HCT116 (cell line): ENCODE measurements at regions not wholly inside any gene's neighbourhood (a gene's known extent, or its start where the extent isn't known, plus 50 kb on each side); places are given as distances from the start of the nearest gene placed in this dataset.

ENCODE experiments used
- ATAC-seq: fragments of 200-7000 bp; cut with Tn5 transposase; 2 replicates; pipeline ENCODE4 v1.9.1; 2020; ENCODE audit warnings: mild to moderate bottlenecking, moderate library complexity
- BruUV-seq: library from RNA; stranded (reverse); fragments of 400-500 nt; replicated peaks from 2 replicates; lab custom pipeline; 2021; lab: Mats Ljungman, UMichigan
- CTCF ChIA-PET: fragments of 300-600 bp; sonication (Branson Sonifier 250); formaldehyde crosslinking; loops from one replicate; lab custom pipeline; 2021; ENCODE audit warnings: antibody characterized with exemption; lab: Charles Lee
- POLR2A ChIA-PET: fragments of 300-600, 350-600 bp; sonication (Branson Sonifier 250); formaldehyde crosslinking; loops from one replicate; lab custom pipeline; 2021; ENCODE audit warnings: antibody characterized with exemption; lab: Charles Lee
- RAD21 ChIA-PET, 2 experiments: fragments of 300-600 bp; sonication (Branson Sonifier 250); formaldehyde crosslinking; loops; one replicate each; lab custom pipeline; 2023; ENCODE audit warnings: low total read pairs in 2 of 2; ENCODE audit not compliant: uncharacterized antibody in 2 of 2, unreplicated experiment in 2 of 2, low non-redundant PET in 1 of 2; lab: Charles Lee
- DNase-seq: peaks from one replicate; pipeline ENCODE4 v3.0.0-alpha.2; 2010; ENCODE audit warnings: low read depth, low spot score
- H2AFZ ChIP-seq: fragments of 200-600 bp; shearing (Covaris generic), sonication (generic); 2 replicates; pipeline ENCODE4 v1.6.1; 2017; ENCODE audit warnings: low read depth, mixed run types, mixed read lengths, antibody characterized with exemption, low read length; ENCODE audit not compliant: poor library complexity, severe bottlenecking
- H3K27ac ChIP-seq: 2 replicates; pipeline ENCODE4 v1.5.1; 2012; ENCODE audit warnings: low read depth, low read length
- H3K27me3 ChIP-seq: fragments of 200-600 bp; sonication (generic); 2 replicates; pipeline ENCODE4 v1.6.1; 2016; ENCODE audit warnings: mixed run types, low read length, mixed read lengths; ENCODE audit not compliant: insufficient read depth
- H3K36me3 ChIP-seq, 2 experiments: fragments of 200-500 bp in 1 of 2; fragments of 200-600 bp in 1 of 2; sonication (Bioruptor generic) in 1 of 2; sonication (generic) in 1 of 2; 2 replicates each; pipeline versions ENCODE4 v1.5.1 to v1.6.1; 2014 to 2016; ENCODE audit warnings: low read length in 2 of 2, inconsistent platforms in 1 of 2, mixed read lengths in 1 of 2, mixed run types in 1 of 2; ENCODE audit not compliant: insufficient read depth in 2 of 2, control insufficient read depth in 1 of 2
- H3K4me1 ChIP-seq, 2 experiments: fragments of 200-600 bp in 1 of 2; sonication (generic) in 1 of 2; 2 replicates each; pipeline versions ENCODE4 v1.5.1 to v1.6.1; 2012 to 2017; ENCODE audit warnings: low read length in 2 of 2, inconsistent platforms in 1 of 2, mild to moderate bottlenecking in 1 of 2, mixed read lengths in 1 of 2, mixed run types in 1 of 2, moderate library complexity in 1 of 2; ENCODE audit not compliant: insufficient read depth in 2 of 2, control insufficient read depth in 1 of 2
- H3K4me2 ChIP-seq: fragments of 200-600 bp; sonication (generic); 2 replicates; pipeline ENCODE4 v1.6.1; 2017; ENCODE audit warnings: mixed run types, low read length, mixed read lengths
- H3K4me3 ChIP-seq, 2 experiments: fragments of 200-600 bp in 1 of 2; sonication (generic) in 1 of 2; replicated peaks in 1 of 2; 2 replicates each; pipeline ENCODE4 v1.5.1; 2011 to 2016; ENCODE audit warnings: low read length in 2 of 2, control low read depth in 1 of 2, low read depth in 1 of 2, mild to moderate bottlenecking in 1 of 2, mixed read lengths in 1 of 2, mixed run types in 1 of 2
- H3K79me2 ChIP-seq: fragments of 200-600 bp; sonication (generic); 2 replicates; pipeline ENCODE4 v1.6.1; 2017; ENCODE audit warnings: mild to moderate bottlenecking, mixed run types, low read length, moderate library complexity, mixed read lengths; ENCODE audit not compliant: insufficient read depth
- H3K9ac ChIP-seq: fragments of 200-600 bp; sonication (generic); 2 replicates; pipeline ENCODE4 v1.6.1; 2016; ENCODE audit warnings: low read length, mixed read lengths
- H3K9me2 ChIP-seq: fragments of 200-600 bp; sonication (generic), shearing (Covaris generic); 2 replicates; pipeline ENCODE4 v1.6.1; 2017; ENCODE audit warnings: mixed run types, mild to moderate bottlenecking, moderate library complexity; ENCODE audit not compliant: insufficient read depth
- H3K9me3 ChIP-seq, 2 experiments: fragments of 200-500 bp in 1 of 2; fragments of 200-600 bp in 1 of 2; sonication (Bioruptor generic) in 1 of 2; sonication (generic) in 1 of 2; 2 replicates each; pipeline ENCODE4 v1.6.1; 2014 to 2017; ENCODE audit warnings: low read length in 2 of 2, mixed read lengths in 2 of 2, inconsistent platforms in 1 of 2, low read depth in 1 of 2, mild to moderate bottlenecking in 1 of 2, mixed run types in 1 of 2, moderate library complexity in 1 of 2; ENCODE audit not compliant: control insufficient read depth in 1 of 2, insufficient read depth in 1 of 2
- H4K20me1 ChIP-seq: fragments of 200-600 bp; sonication (generic), shearing (Covaris generic); 2 replicates; pipeline ENCODE4 v1.6.1; 2017; ENCODE audit warnings: mixed run types, mild to moderate bottlenecking, moderate library complexity; ENCODE audit not compliant: insufficient read depth
- CBX3 ChIP-seq: IDR thresholded peaks from 2 replicates; pipeline ENCODE4 v1.6.1; 2012; ENCODE audit warnings: low read depth
- CEBPB ChIP-seq: IDR thresholded peaks from 2 replicates; pipeline ENCODE4 v1.6.1; 2012; ENCODE audit warnings: low read depth
- EGR1 ChIP-seq: IDR thresholded peaks from 2 replicates; pipeline ENCODE4 v1.6.1; 2012; ENCODE audit warnings: low read depth
- ELF1 ChIP-seq: IDR thresholded peaks from 2 replicates; pipeline ENCODE4 v1.6.1; 2012; ENCODE audit warnings: low read depth, borderline replicate concordance
- EZH2phosphoT487 ChIP-seq: fragments of 200-600 bp; IDR thresholded peaks from 2 replicates; pipeline ENCODE4 v1.6.1; 2018; ENCODE audit warnings: antibody characterized with exemption, borderline replicate concordance
- JUND ChIP-seq: IDR thresholded peaks from 2 replicates; pipeline ENCODE4 v1.6.1; 2012
- REST ChIP-seq: IDR thresholded peaks from 2 replicates; pipeline ENCODE4 v1.6.1; 2012; ENCODE audit warnings: low read depth
- SIN3A ChIP-seq: IDR thresholded peaks from 2 replicates; pipeline ENCODE4 v1.6.1; 2012; ENCODE audit warnings: low read depth
- SP1 ChIP-seq: IDR thresholded peaks from 2 replicates; pipeline ENCODE4 v1.6.1; 2012; ENCODE audit warnings: low read depth
- TCF7L2 ChIP-seq: IDR thresholded peaks from 2 replicates; pipeline ENCODE4 v1.7.0; 2011; ENCODE audit warnings: borderline replicate concordance, inconsistent platforms; ENCODE audit not compliant: insufficient read depth, insufficient read length; ENCODE audit errors: extremely low read depth
- YY1 ChIP-seq: IDR thresholded peaks from 2 replicates; pipeline ENCODE4 v1.6.1; 2011; ENCODE audit warnings: low read length, low read depth, moderate library complexity, mild to moderate bottlenecking; ENCODE audit not compliant: insufficient replicate concordance; ENCODE audit errors: extremely low read depth
- intact Hi-C: fragments of 100-400 bp; cut with micrococcal nuclease; formaldehyde crosslinking; loops from 2 replicates; pipeline ENCODE4 v1.10.0; 2022
- TF ChIP-seq, protein P1 (sequence below), 3 experiments: fragments of 200-600 bp in 1 of 3; sonication (generic) in 1 of 3; IDR thresholded peaks in 2 of 3; conservative IDR thresholded peaks in 1 of 3; 2 replicates each; pipeline ENCODE4 v1.5.1; 2012 to 2017; ENCODE audit warnings: low read depth in 2 of 3, low read length in 2 of 3, antibody characterized with exemption in 1 of 3, borderline replicate concordance in 1 of 3, control low read depth in 1 of 3, mild to moderate bottlenecking in 1 of 3, mixed read lengths in 1 of 3, mixed run types in 1 of 3, moderate library complexity in 1 of 3; ENCODE audit not compliant: insufficient read depth in 1 of 3
- TF ChIP-seq, protein P2 (sequence below): IDR thresholded peaks from 2 replicates; pipeline ENCODE4 v1.6.1; 2012
- TF ChIP-seq, protein P3 (sequence below): IDR thresholded peaks from 2 replicates; pipeline ENCODE4 v1.6.1; 2011; ENCODE audit warnings: mild to moderate bottlenecking, low read length, moderate library complexity; ENCODE audit not compliant: insufficient replicate concordance; ENCODE audit errors: extremely low read depth

DNA sequence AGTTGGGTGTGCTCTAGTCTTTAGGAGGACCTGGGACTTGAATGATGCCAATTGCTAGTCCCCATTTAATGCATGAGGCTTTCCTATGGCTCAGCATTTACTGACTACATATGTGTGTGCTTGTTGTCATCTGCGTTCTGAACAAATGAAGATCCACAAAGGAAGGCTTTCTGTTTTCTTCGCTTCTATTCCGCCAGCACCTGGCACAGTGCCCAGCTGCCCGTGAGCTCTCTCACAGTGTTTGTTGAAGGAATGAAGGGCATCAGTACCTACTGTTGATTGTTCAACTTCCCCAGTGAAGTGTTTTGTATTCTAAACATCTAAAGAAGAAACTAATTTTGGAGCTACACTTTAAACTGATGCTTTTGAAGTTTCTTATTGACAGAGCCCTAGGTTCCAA, 122.4 kb upstream of the LINC00305 start:
- BruUV-seq, result no TSS peak
- DNase-seq, result no peak
- Histone ChIP-seq H2AFZ (no peak overlapping the region), H3K9ac (no peak overlapping the region), H3K27me3 (no peaks in the 10 kb centered on the region), H3K9me2 (no peaks in the 10 kb centered on the region), H3K4me3 (no peak overlapping the region), H3K9me3 (peaks cover 9 to 11% of the 10 kb centered on the region in 2 experiments; a peak in 2 of 4 replicates), H3K79me2 (no peaks in the 10 kb centered on the region), H3K4me2 (no peak overlapping the region), H4K20me1 (no peaks in the 10 kb centered on the region), H3K36me3 (no peaks in the 10 kb centered on the region), H3K27ac (no peak overlapping the region), H3K4me1 (no peaks in the 10 kb centered on the region)
- ChIA-PET POLR2A (no interaction called here), RAD21 (no interaction called here), CTCF (no interaction called here)
- TF ChIP-seq, protein P1, sequence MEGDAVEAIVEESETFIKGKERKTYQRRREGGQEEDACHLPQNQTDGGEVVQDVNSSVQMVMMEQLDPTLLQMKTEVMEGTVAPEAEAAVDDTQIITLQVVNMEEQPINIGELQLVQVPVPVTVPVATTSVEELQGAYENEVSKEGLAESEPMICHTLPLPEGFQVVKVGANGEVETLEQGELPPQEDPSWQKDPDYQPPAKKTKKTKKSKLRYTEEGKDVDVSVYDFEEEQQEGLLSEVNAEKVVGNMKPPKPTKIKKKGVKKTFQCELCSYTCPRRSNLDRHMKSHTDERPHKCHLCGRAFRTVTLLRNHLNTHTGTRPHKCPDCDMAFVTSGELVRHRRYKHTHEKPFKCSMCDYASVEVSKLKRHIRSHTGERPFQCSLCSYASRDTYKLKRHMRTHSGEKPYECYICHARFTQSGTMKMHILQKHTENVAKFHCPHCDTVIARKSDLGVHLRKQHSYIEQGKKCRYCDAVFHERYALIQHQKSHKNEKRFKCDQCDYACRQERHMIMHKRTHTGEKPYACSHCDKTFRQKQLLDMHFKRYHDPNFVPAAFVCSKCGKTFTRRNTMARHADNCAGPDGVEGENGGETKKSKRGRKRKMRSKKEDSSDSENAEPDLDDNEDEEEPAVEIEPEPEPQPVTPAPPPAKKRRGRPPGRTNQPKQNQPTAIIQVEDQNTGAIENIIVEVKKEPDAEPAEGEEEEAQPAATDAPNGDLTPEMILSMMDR (IDR thresholded peaks at IDR 0.05 in 2 of 3, conservative IDR thresholded peaks at IDR 0.05 in 1 of 3; ENCODE audit: borderline replicate concordance in 1 of 3, insufficient read depth in 1 of 3, low read depth in 2 of 3, low read length in 2 of 3), result no peak
- TF ChIP-seq EZH2phosphoT487, result no peak
- no peak for TF ChIP-seq EGR1
- no peak for TF ChIP-seq REST
- no peak for TF ChIP-seq SP1
- no peak for TF ChIP-seq JUND
- no peak for TF ChIP-seq TCF7L2
- TF ChIP-seq SIN3A, result no peak
- TF ChIP-seq CBX3, result no peak
- TF ChIP-seq CEBPB, result no peak
- TF ChIP-seq, protein P2, sequence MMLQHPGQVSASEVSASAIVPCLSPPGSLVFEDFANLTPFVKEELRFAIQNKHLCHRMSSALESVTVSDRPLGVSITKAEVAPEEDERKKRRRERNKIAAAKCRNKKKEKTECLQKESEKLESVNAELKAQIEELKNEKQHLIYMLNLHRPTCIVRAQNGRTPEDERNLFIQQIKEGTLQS, result no peak
- no peak for TF ChIP-seq YY1
- TF ChIP-seq, protein P3, sequence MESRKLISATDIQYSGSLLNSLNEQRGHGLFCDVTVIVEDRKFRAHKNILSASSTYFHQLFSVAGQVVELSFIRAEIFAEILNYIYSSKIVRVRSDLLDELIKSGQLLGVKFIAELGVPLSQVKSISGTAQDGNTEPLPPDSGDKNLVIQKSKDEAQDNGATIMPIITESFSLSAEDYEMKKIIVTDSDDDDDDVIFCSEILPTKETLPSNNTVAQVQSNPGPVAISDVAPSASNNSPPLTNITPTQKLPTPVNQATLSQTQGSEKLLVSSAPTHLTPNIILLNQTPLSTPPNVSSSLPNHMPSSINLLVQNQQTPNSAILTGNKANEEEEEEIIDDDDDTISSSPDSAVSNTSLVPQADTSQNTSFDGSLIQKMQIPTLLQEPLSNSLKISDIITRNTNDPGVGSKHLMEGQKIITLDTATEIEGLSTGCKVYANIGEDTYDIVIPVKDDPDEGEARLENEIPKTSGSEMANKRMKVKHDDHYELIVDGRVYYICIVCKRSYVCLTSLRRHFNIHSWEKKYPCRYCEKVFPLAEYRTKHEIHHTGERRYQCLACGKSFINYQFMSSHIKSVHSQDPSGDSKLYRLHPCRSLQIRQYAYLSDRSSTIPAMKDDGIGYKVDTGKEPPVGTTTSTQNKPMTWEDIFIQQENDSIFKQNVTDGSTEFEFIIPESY, result no peak
- no peak for TF ChIP-seq ELF1
- intact Hi-C loops, result no loop called here
- ATAC-seq, result no peak
